HG02981 (cell line): ENCODE measurements at regions not wholly inside any gene's neighbourhood (a gene's known extent, or its start where the extent isn't known, plus 50 kb on each side); places are given as distances from the start of the nearest gene placed in this dataset.
"Not testable (repeated sequence)": the region's sequence is repeated elsewhere in the genome, so short reads cannot be mapped to it uniquely, and the experiment has no call there.

Experiments
- ATAC-seq: cut with Tn5 transposase; IDR thresholded peaks from one replicate; pipeline ENCODE4 v1.9.1; 2021; ENCODE audit warnings: mild to moderate bottlenecking, moderate library complexity; ENCODE audit not compliant: unreplicated experiment

GRCh38 chr15:81835731-81836130 is 210.1 kb downstream of the MEX3B start:
- no peak for ATAC-seq

- ATAC-seq, result no peak
These were observed 215.3 kb downstream of the MEX3B start for GRCh38 chr15:81830520-81830919.

DNA sequence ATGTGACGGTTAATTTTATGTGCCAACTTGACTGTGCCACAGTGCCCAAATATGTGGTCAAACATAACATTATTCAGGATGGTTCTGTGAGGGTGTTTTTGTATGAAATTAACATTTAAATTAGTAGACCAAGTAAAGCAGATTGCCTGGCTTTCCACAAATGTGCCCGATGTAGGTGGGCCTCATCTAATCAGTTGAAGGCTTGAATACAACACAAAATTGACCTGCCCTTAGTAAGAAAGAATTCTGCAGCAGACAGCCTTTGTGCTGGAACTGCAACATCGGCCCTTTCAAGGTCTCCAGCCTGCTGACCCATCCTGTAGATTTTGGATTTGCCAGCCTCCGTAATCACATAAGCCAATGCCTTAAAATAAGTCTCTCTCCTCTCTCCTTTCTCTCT is 215.9 kb downstream of the MEX3B start:
- ATAC-seq, result no peak

- no peak for ATAC-seq
These were observed 217.7 kb downstream of the MEX3B start for GRCh38 chr15:81828135-81828534.

DNA sequence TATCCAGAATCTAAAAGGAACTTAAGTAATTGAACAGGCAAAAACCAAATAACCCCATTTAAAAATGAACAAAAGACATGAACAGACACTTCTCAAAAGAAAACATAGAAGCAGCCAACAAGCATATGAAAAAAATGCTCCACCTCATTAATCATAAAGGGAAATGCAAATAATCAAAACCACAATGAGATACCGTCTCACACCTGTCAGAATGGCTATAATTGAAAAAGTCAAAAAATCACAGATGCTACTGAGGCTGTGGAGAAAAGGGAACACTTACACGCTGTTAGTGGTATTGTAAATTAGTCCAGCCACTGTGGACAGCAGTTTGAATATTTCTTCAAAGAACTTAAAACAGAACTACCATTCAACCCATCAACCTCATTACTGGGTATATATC is 220.7 kb downstream of the MEX3B start:
- no peak for ATAC-seq

DNA sequence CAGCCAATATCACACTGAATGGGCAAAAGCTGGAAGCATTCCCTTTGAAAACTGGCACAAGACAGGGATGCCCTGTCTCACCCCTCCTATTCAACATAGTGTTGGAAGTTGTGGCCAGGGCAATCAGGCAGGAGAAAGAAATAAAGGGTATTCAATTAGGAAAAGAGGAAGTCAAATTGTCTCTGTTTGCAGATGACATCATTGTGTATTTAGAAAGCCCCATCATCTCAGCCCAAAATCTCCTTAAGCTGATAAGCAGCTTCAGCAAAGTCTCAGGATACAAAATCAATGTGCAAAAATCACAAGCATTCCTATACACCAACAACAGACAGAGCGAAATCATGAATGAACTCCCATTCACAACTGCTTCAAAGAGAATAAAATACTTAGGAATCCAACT is 223.2 kb downstream of the MEX3B start:
- not testable (repeated sequence) for ATAC-seq

- no peak for ATAC-seq
These were observed 225.7 kb downstream of the MEX3B start for GRCh38 chr15:81819924-81820635.

- no peak for ATAC-seq
These were observed 230.8 kb downstream of the MEX3B start for GRCh38 chr15:81814882-81815455.

GRCh38 chr15:81813215-81813614 is 232.6 kb downstream of the MEX3B start:
- ATAC-seq, result no peak

DNA sequence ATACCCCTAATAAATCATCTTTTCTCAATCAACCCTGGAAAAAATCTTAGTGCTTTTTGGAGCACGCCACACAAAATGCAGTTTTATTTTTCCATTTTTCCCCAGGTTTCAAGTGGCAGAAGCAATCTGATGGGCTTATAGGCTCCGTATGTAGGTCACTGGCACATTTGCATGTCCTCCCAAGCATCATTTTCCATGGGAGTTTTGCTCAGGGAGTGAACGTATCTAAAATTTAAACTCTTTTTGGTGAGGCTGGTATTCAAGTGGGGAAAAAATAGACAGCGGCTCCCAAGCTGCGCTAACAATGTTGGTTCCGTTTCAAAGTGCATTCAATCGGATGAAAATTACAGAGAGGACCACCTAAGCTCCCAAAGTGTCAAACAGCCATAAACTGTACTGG is 233.4 kb downstream of the MEX3B start:
- no peak for ATAC-seq

GRCh38 chr15:81811736-81812135 is 234.1 kb downstream of the MEX3B start:
- no peak for ATAC-seq

DNA sequence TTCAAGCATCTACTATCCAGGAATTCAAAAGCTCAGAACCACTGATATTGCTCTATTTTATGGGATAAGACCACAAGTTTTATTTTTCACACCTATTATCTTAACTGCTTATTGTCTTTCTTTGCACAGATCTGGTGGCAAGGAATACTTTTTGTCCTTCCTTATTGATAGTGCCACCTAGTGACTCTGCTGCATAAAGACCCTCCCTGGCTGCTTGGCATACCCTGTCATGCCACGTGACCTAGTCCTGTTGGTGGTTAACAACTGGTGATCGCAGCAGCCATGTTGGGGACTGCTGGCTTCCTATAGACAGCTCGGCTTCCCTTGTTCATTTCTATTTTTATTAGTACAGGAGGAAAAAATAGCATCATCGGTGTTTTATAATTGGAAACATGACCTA is 236.3 kb downstream of the MEX3B start:
- ATAC-seq, result no peak

DNA sequence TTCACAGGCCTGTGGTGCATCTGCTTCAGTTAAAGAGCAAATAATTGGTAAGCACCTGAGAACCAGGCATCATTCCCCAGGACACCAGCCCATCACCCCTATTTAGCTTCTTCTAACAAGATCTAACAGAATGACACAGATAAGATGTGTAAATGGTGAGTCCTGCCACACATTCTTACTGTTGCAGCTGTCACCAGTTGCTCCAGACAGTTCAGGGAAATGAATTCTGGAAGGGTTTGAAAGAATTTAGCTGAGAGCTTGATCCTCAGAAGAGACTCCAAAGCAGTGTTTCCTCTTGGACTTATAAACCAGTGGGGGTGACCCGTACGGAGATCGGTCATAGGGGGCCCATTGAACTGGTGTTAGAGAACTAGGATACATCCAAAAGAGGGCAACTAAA is 238.0 kb downstream of the MEX3B start:
- ATAC-seq, result no peak

- ATAC-seq, result no peak
These were observed 238.6 kb downstream of the MEX3B start for GRCh38 chr15:81807186-81807585.

- no peak for ATAC-seq
These were observed 249.9 kb downstream of the MEX3B start for GRCh38 chr15:81795899-81796298.

DNA sequence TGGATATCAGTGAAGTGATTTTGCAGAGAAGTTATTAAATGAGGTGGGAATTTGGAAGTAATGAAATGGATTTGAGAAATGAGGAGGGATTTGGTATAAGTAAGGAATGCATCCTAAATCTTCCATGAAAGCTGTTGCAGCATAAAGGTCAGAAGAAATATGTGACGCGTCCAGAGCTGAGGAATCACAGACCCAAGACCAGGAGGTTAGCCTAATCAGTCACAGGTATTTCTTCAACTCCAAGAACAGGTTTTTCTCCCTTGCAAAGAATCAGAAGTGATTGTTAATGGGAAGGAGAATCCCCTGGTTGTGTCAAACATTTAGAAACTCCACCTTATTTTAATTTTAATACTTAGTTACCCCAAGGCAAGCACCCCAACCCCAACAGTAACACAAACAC is 253.2 kb downstream of the MEX3B start:
- ATAC-seq, result no peak

GRCh38 chr15:81791322-81791721 is 254.5 kb downstream of the MEX3B start:
- not testable (repeated sequence) for ATAC-seq

- ATAC-seq, result no peak
These were observed 256.4 kb downstream of the MEX3B start for GRCh38 chr15:81789403-81789802.

DNA sequence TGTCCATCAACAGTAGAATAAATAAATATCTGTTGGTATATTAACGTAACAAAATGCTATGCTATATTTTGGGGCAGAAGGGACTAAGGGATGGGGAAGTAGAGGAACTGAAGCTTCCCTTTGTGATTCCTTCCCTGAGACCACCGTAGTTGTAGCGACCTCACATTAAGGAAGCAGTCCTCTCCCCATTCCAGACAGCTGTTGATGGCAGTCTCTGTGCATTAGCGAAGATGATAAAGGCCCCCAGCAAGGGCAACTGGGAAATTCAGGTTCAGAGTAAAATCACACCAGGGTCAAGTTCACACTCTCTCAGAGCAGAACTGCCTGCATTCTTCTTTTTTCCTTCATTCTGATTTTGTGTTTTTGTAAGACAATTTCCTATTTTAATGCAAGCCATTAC is 259.0 kb downstream of the MEX3B start:
- no peak for ATAC-seq

DNA sequence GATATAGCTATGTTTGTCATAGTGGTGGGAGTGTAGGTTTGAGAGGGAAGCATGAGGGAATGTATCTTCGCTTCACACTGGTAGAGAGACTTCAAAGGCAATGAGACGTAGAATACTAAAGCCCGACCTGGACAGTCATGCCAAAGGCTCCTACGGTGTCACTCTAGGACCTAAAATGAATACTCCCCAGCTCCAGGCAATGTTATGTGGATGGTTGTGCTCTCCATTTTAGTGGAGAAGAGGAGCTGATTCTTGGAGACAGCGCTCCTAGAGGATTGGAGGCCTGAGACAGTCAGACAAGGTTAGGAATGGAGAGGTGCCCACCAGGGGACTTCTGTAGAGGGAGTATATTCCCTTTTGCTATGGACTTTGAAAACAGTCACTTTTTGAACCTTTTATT is 260.1 kb downstream of the MEX3B start:
- no peak for ATAC-seq

- no peak for ATAC-seq
These were observed 260.6 kb downstream of the MEX3B start for GRCh38 chr15:81785181-81785580.

GRCh38 chr15:81784751-81785150 is 261.1 kb downstream of the MEX3B start:
- no peak for ATAC-seq

DNA sequence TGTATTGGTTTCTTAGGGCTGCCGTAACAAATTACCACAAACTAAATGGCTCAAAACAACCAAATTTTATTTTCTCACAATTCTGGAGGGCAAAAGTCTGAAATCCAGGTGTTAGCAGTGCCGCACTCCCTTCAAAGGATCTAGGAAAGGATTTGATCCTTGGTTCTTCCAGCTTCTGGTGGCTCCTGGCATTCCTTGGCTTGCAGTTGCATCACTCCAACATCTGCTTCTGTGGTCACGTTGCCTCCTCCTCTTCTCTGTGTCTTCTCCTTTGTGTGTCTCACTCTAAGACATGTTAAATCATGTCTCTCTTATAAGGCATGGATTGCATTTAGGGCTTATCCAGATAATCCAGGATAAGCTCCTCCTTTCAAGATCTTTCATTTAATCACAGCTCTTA is 262.2 kb downstream of the MEX3B start:
- no peak for ATAC-seq
